Retinal pigment epithelial cell (primary cell): ENCODE measurements at regions not wholly inside any gene's neighbourhood (a gene's known extent, or its start where the extent isn't known, plus 50 kb on each side); places are given as distances from the start of the nearest gene placed in this dataset.
A peak's percentile ranks its signal among the peaks of the same experiment; 100 is the strongest.

Experiments
- DNase-seq: peaks from one replicate; pipeline ENCODE4 v3.0.0-alpha.2; 2010; ENCODE audit warnings: low read depth
- H3K4me3 ChIP-seq: 2 replicates; pipeline ENCODE4 v1.5.1; 2011; ENCODE audit warnings: mild to moderate bottlenecking, low read length, control low read depth, moderate library complexity
- TF ChIP-seq, protein P1 (sequence below): conservative IDR thresholded peaks from 2 replicates; pipeline ENCODE4 v1.5.1; 2011; ENCODE audit warnings: low read depth, low read length, control low read depth, inconsistent platforms

DNA sequence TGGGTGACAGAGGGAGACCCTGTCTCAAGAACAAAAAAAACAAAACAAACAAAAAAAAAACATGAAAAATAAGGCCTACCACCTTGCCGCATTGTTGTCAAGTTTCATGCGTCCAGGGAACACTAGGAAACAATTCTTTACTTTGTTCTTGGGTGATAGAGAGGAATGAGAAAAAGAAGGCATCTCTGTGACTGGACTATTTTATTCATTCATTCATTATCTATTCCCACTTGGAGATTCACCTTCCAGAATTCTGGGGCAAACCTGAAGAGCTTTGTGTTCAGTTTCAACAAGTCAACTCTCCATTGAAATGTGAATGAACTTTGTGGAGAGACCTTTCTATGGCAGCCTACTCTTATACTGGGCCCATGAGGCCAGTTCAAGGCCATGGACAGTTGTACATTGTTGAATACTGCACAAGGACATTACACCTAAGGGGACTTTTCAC is 88.5 kb upstream of the NDUFV2 start:
- TF ChIP-seq, protein P1, sequence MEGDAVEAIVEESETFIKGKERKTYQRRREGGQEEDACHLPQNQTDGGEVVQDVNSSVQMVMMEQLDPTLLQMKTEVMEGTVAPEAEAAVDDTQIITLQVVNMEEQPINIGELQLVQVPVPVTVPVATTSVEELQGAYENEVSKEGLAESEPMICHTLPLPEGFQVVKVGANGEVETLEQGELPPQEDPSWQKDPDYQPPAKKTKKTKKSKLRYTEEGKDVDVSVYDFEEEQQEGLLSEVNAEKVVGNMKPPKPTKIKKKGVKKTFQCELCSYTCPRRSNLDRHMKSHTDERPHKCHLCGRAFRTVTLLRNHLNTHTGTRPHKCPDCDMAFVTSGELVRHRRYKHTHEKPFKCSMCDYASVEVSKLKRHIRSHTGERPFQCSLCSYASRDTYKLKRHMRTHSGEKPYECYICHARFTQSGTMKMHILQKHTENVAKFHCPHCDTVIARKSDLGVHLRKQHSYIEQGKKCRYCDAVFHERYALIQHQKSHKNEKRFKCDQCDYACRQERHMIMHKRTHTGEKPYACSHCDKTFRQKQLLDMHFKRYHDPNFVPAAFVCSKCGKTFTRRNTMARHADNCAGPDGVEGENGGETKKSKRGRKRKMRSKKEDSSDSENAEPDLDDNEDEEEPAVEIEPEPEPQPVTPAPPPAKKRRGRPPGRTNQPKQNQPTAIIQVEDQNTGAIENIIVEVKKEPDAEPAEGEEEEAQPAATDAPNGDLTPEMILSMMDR, result no peak
- DNase-seq, result no peak
- no peak overlapping the region for H3K4me3 ChIP-seq

DNA sequence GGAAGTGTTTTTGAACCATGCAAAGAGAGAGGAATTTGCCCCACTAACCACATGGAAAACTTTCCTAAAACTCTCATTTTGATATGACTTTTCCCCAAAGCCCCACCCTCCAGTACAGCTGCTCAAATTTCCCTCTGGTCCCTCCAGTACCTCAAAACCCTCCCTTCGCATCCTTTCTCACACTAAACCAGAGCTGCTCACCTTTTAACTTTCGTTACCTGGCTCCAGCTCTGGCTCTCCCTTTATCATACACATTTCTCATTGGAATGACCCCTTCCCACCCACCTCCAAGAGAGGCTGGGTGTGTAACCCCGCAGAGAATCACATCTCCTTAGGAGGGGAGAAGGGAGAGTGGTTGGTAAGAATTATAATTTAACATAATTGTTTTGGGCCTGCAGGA is 86.8 kb upstream of the NDUFV2 start:
- H3K4me3 ChIP-seq, result no peak overlapping the region
- DNase-seq, result no peak
- TF ChIP-seq, protein P1, result no peak

DNA sequence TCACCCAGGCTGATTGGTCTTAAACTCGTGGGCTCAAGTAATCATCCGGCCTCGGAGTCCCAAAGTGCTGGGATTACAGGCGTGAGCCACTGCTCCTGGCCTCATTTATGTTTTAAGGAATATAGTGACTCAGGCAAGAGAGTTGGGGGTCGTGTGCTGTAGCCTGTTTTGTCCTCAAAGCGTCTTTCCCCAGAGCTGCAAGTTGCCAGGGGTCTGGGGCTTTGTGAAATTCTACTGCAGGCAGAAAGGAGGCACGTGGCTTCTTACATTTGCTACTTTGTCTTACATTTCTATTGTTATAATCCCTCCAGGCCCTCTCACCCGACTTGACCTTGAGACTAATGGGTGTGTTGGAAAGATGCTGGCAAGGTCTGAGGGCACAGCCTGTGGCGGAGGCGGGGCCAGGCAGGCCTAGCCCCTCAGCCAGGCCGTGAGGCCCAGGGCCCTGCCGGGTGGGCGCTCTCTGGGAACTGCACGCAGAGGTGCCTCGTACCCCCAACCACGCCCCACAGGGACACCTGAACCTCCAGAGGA is 85.8 kb upstream of the NDUFV2 start:
- peak; percentile 48 for DNase-seq
- TF ChIP-seq, protein P1, result no peak
- peak overlapping the region; percentile 23 for H3K4me3 ChIP-seq

DNA sequence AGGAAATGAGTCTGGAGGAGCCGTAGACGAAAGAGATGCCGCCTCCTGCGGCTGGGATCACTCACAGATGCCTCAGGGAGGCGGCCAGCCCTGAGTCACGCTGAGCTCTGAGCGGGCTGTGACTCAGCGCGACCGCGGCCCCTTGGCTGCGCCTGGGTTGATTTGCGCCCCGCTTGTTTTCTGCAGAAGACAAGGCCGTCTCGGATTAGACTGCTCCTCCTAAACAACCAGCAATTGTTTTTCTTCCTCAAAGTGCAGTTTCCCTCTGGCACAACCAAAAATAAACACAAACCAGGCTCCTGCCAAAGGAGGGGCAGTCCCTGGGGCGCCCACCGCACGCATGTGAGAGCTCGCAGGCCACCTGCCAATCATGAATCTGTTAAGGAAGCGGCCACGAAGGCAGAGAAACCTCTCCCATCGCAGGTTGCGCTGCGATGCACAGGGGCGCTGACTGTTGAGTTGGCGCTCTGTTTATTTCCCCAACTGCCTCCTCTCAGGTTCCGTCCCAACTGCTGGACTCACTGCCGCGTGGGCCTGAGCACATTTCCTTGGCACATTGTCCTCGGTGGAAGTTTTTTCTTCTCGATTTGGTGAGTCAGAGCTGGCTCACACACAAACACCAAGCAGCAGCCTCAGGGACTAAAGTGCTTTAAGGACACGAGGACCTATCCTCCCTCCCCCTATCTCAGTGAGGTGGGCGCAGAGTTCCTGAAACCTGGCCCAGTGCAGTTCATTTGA is 85.2 kb upstream of the NDUFV2 start:
- TF ChIP-seq, protein P1, result no peak
- DNase-seq, result peak; percentile 73

DNA sequence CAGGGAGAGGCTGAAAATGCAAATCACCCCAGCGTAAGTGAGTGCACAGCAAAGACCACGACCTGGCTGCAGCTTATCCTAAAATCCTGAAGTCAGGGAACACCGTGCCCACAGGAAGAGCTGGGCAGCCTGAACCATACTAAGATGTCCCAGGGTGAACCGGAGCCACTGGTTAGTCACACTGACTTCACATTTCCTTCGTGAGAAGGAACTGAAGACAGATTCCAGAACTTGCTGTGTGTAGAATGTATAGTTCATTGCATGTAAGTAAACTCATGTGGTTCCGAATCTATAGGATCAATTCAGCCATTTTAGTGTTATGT is 84.6 kb upstream of the NDUFV2 start:
- TF ChIP-seq, protein P1, result no peak
- no peak for DNase-seq
- no peak overlapping the region for H3K4me3 ChIP-seq

More for the DNA sequence above, 85.2 kb upstream of the NDUFV2 start:
- peak overlapping the region; percentile 23 for H3K4me3 ChIP-seq

DNA sequence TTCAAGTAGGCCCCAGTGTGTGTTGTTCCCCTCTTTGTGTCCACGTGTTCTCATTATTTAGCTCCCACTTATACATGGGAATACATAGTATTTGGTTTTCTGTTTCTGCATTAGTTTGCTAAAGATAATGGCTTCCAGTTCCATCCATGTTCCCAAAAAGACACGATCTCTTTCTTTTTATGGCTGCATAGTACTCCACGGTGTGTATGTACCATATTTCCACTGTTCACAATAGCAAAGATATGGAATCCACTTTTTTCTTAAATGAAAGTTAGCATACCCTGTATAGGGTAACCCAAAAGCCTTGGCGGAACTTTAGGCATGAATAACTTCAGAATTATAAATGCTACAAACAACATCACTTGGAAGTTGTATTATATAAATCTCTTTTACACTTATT is 83.4 kb upstream of the NDUFV2 start:
- H3K4me3 ChIP-seq, result no peak overlapping the region
- DNase-seq, result no peak
- TF ChIP-seq, protein P1, result no peak

DNA sequence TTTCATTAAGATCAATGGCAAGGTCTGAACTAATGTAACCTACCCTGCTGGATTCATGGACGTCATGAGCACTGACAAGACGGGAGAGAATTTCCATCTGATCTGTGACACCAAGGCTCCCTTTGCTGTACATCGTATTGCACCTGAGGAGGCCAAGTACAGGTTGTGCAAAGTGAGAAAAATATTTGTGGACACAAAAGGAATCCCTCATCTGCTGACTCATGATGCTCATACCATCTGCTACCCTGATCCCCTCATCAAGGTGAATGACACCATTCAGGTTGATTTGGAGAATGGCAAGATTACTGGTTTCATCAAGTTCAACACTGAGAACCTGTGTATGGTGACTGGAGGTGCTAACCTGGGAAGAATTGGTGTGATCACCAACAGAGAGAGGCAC is 82.3 kb upstream of the NDUFV2 start:
- TF ChIP-seq, protein P1, result no peak
- no peak for DNase-seq
- no peak overlapping the region for H3K4me3 ChIP-seq
